HEK293 (cell line): ENCODE measurements at regions not wholly inside any gene's neighbourhood (a gene's known extent, or its start where the extent isn't known, plus 50 kb on each side); places are given as distances from the start of the nearest gene placed in this dataset.

ENCODE experiments used
- ZBTB11 ChIP-seq: fragments of 450-650 bp; formaldehyde crosslinking; conservative IDR thresholded peaks from 2 replicates; pipeline ENCODE4 v1.5.1; 2016; ENCODE audit warnings: low read depth, missing biosample characterization, missing genetic modification characterization
- ZNF560 ChIP-seq: fragments of 450-650 bp; formaldehyde crosslinking; IDR thresholded peaks from 2 replicates; pipeline ENCODE4 v1.5.1; 2017; ENCODE audit warnings: missing biosample characterization, missing genetic modification characterization, borderline replicate concordance

- no peak for TF ChIP-seq ZNF560 (tag by site-specific recombination)
- TF ChIP-seq ZBTB11 (tag by site-specific recombination): no peak
Observed at GRCh38 chr5:125634216-125634835, 788.9 kb upstream of the GRAMD2B start.
